ENCODE measurements at regions not wholly inside any gene's neighbourhood (a gene's known extent, or its start where the extent isn't known, plus 50 kb on each side); places are given as distances from the start of the nearest gene placed in this dataset.

DNA sequence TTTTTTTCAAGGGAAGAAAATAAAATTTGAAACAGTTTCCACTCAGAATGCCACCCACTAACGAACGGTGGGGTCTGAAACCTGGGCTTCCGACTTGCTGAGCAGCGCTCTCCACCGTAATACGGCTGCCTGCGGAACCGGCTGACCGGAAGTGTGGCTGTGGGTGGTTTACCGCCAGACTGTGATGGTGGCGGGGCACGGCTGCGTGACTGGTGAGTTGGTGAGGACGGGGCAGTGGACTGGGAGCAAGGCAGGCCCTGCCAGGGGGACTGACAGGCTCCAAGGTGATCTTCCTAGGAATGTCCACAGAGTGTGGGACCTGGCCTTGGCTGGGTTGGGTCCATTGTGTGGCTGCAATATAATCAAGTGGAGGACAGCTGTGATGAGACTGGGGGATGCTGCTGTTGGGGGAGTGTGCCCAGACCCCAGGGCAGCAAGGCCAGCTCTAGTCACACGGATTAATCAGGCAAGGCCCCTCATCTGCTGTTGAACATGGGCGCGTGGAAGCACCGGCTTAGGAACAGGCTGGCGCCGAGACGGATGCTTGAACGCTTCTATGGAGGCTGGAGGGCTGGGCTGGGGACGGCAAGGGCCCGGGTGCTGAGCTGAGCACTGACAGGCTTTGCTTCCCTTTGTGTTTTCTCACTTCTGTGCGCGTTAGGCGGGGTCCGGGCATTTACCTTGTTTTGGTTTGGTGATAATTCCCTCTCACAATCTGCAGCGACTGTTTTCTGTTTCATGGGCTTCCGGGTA lies 357.7 kb upstream of the SPRED2 start:
- WGBS, 2 donors, result 70 to 76% methylated on average over 23 to 30 of the region's 30 CpGs

DNA sequence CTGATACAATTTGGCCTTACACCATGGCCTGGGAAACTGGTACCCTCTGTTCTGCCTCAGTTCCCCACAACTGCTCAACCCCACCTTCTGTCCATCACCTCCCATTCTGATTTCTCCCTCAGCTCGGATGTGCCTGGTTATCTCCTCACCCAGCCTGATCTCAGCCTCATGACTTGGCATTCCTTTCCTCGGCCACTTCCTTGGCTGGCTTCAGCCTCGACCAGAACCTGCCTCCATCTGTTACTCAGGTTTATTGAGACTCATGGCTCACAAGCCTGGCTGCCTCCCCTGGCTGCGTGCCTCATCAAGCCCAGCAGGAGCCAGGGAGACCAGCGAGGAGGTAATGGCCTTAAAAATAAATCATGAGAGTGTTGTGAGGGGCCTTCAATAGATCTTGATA lies 356.2 kb upstream of the SPRED2 start:
- Histone ChIP-seq H3K27ac (no peak overlapping the region), H3K9me3 (no peaks in the 10 kb centered on the region), H3K27me3 (no peaks in the 10 kb centered on the region), H3K4me3 (no peak overlapping the region), H3K36me3 (ENCODE audit: low read depth, missing control alignments) (no peaks in the 10 kb centered on the region), H3K4me1 (no peaks in the 10 kb centered on the region)
- WGBS, 2 donors, result 70 to 81% methylated on average over 5 of the region's 5 CpGs
- no peak for DNase-seq
- intact Hi-C loops (cut with DNase I; ENCODE audit: low total_unique reads), result no loop called here
- no peak for TF ChIP-seq POLR2A (IDR thresholded peaks at IDR 0.05)
- TF ChIP-seq, protein P1, sequence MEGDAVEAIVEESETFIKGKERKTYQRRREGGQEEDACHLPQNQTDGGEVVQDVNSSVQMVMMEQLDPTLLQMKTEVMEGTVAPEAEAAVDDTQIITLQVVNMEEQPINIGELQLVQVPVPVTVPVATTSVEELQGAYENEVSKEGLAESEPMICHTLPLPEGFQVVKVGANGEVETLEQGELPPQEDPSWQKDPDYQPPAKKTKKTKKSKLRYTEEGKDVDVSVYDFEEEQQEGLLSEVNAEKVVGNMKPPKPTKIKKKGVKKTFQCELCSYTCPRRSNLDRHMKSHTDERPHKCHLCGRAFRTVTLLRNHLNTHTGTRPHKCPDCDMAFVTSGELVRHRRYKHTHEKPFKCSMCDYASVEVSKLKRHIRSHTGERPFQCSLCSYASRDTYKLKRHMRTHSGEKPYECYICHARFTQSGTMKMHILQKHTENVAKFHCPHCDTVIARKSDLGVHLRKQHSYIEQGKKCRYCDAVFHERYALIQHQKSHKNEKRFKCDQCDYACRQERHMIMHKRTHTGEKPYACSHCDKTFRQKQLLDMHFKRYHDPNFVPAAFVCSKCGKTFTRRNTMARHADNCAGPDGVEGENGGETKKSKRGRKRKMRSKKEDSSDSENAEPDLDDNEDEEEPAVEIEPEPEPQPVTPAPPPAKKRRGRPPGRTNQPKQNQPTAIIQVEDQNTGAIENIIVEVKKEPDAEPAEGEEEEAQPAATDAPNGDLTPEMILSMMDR (IDR thresholded peaks at IDR 0.05), result no peak

More for the DNA sequence above, 357.7 kb upstream of the SPRED2 start:
- Histone ChIP-seq H3K4me3 (peak overlapping the region; percentile 31 to 51), H3K27me3 (no peaks in the 10 kb centered on the region), H3K27ac (no peak overlapping the region), H3K36me3 (ENCODE audit: low read depth, missing control alignments) (no peaks in the 10 kb centered on the region), H3K4me1 (no peaks in the 10 kb centered on the region), H3K9me3 (no peaks in the 10 kb centered on the region)
- DNase-seq, result peak; percentile 36
- TF ChIP-seq, protein P1 (IDR thresholded peaks at IDR 0.05), result no peak
- TF ChIP-seq POLR2A (IDR thresholded peaks at IDR 0.05), result no peak
- intact Hi-C loops (cut with DNase I; ENCODE audit: low total_unique reads), result no loop called here

DNA sequence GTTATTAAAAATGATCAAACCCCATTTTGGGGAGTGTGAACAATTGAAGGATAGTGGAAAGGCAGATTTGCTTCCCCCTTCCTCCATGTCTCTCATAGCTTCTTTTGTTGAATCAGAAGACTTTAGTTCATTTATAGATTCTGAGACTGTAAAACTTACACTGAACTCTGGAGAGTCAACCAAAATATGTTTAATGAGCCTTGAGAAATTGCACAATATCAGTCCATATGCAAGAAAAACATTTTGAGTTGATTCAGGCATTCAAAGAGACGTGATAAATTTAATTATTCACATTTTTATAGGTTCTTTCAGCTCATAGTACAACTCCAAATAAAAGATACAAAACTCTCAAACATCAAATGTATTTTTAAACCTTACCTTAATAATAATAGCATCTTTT lies 354.4 kb upstream of the SPRED2 start:
- WGBS, 2 donors, result 80 to 90% methylated on average over 1 of the region's 1 CpG
- intact Hi-C loops (cut with DNase I; ENCODE audit: low total_unique reads), result no loop called here
- Histone ChIP-seq H3K27ac (no peak overlapping the region), H3K27me3 (no peaks in the 10 kb centered on the region), H3K9me3 (no peaks in the 10 kb centered on the region), H3K4me3 (no peak overlapping the region), H3K4me1 (no peaks in the 10 kb centered on the region), H3K36me3 (ENCODE audit: low read depth, missing control alignments) (no peaks in the 10 kb centered on the region)
- TF ChIP-seq, protein P1 (IDR thresholded peaks at IDR 0.05), result no peak
- TF ChIP-seq POLR2A (IDR thresholded peaks at IDR 0.05), result no peak
- no peak for DNase-seq

DNA sequence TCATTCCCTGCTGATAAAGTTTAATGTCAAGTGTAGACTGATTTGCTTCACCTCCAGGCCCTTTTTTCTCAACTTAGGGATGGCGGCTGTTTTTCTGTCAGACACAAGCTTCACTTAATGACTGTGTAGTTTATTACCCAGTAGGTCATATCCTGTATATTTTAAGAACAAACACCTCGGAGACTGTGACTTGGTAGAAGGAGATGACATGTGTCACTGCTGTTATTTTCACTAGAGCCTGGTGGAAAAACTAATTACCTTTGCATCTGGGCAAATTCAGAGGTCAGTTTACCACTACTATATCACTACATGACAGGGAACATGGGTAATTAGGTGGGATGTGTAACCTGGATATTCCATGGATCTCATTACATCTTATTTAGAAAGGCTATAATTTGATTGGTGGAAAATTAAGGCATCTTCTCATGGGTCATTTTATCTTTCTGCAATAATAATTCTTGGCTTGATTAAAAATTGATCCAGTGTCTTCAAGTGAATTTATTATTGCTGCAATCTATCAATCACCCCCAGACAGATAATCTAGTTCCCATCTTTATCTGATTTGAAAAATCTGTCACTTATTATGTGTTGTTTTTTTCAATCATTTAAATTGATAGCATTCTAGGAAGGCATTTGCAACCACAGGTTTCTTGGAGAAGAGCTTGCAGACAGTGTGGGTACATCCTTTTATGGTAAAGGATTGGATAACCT lies 353.8 kb upstream of the SPRED2 start:
- Histone ChIP-seq H3K27me3 (no peaks in the 10 kb centered on the region), H3K36me3 (ENCODE audit: low read depth, missing control alignments) (no peaks in the 10 kb centered on the region), H3K4me1 (no peaks in the 10 kb centered on the region), H3K4me3 (no peak overlapping the region), H3K27ac (no peak overlapping the region), H3K9me3 (no peaks in the 10 kb centered on the region)
- no peak for DNase-seq
- 66 to 81% methylated on average over 2 of the region's 2 CpGs for WGBS, 2 donors
- TF ChIP-seq, protein P1 (IDR thresholded peaks at IDR 0.05), result no peak
- TF ChIP-seq POLR2A (IDR thresholded peaks at IDR 0.05), result no peak
- intact Hi-C loops (cut with DNase I; ENCODE audit: low total_unique reads), result no loop called here
